GM23338 (cell line): ENCODE measurements at regions not wholly inside any gene's neighbourhood (a gene's known extent, or its start where the extent isn't known, plus 50 kb on each side); places are given as distances from the start of the nearest gene placed in this dataset.

Experiments
- ATAC-seq: fragments of 200-7000 bp; cut with Tn5 transposase; 3 replicates; pipeline ENCODE4 v1.9.1; 2020
- DNase-seq: peaks from one replicate; pipeline ENCODE4 v3.0.0-alpha.2; 2015; ENCODE audit warnings: low spot score
- H2AFZ ChIP-seq: fragments of 200-600 bp; sonication (generic); 2 replicates; pipeline ENCODE4 v1.8.0; 2016; ENCODE audit warnings: antibody characterized with exemption, mild to moderate bottlenecking, moderate library complexity
- H3F3A ChIP-seq: fragments of 200-600 bp; sonication (generic); replicated peaks from 2 replicates; pipeline ENCODE4 v1.8.0; 2017; ENCODE audit warnings: antibody characterized with exemption, mixed run types, low read depth
- H3K27ac ChIP-seq: fragments of 200-600 bp; sonication (generic); 2 replicates; pipeline ENCODE4 v1.6.1; 2016; ENCODE audit warnings: low read depth
- H3K27me3 ChIP-seq: fragments of 200-600 bp; sonication (generic); 2 replicates; pipeline ENCODE4 v1.8.0; 2016; ENCODE audit warnings: mild to moderate bottlenecking, mixed run types, moderate library complexity; ENCODE audit not compliant: insufficient read depth
- H3K36me3 ChIP-seq: fragments of 200-600 bp; sonication (generic); 2 replicates; pipeline ENCODE4 v1.8.0; 2016; ENCODE audit warnings: mild to moderate bottlenecking; ENCODE audit not compliant: insufficient read depth
- H3K4me1 ChIP-seq: fragments of 200-600 bp; sonication (generic); 2 replicates; pipeline ENCODE4 v1.8.0; 2016; ENCODE audit warnings: mild to moderate bottlenecking, moderate library complexity; ENCODE audit not compliant: insufficient read depth
- H3K4me2 ChIP-seq: fragments of 200-600 bp; sonication (generic); 2 replicates; pipeline ENCODE4 v1.7.1; 2017; ENCODE audit warnings: mixed run types
- H3K4me3 ChIP-seq: fragments of 200-600 bp; sonication (generic); 2 replicates; pipeline ENCODE4 v1.6.1; 2016; ENCODE audit warnings: mixed run types
- H3K79me2 ChIP-seq: fragments of 200-600 bp; sonication (generic); replicated peaks from 2 replicates; pipeline ENCODE4 v1.8.0; 2017; ENCODE audit warnings: mild to moderate bottlenecking; ENCODE audit not compliant: insufficient read depth
- H3K9me2 ChIP-seq: fragments of 200-600 bp; sonication (generic); 2 replicates; pipeline ENCODE4 v1.8.0; 2017; ENCODE audit not compliant: insufficient read depth
- H4K20me1 ChIP-seq: fragments of 200-600 bp; sonication (generic); replicated peaks from 2 replicates; pipeline ENCODE4 v1.8.0; 2017; ENCODE audit warnings: mild to moderate bottlenecking; ENCODE audit not compliant: insufficient read depth
- H3K27ac Mint-ChIP-seq: 2 replicates; pipeline ENCODE4 v1.8.0; 2020; ENCODE audit warnings: inconsistent platforms, mild to moderate bottlenecking, moderate library complexity, mixed read lengths
- H3K27me3 Mint-ChIP-seq: 3 replicates; pipeline ENCODE4 v1.8.0; 2022; ENCODE audit warnings: low read depth, mild to moderate bottlenecking, moderate library complexity, mixed read lengths, inconsistent platforms; ENCODE audit not compliant: insufficient read depth, poor library complexity
- H3K36me3 Mint-ChIP-seq: 3 replicates; pipeline ENCODE4 v1.8.0; 2021; ENCODE audit warnings: low read depth, mild to moderate bottlenecking, inconsistent platforms, moderate library complexity, mixed read lengths
- H3K4me1 Mint-ChIP-seq: 3 replicates; pipeline ENCODE4 v1.8.0; 2020; ENCODE audit warnings: mild to moderate bottlenecking, inconsistent platforms, mixed read lengths
- H3K4me3 Mint-ChIP-seq: 3 replicates; pipeline ENCODE4 v1.8.0; 2021; ENCODE audit warnings: moderate library complexity, mild to moderate bottlenecking, inconsistent platforms, mixed read lengths
- H3K9me3 Mint-ChIP-seq: 3 replicates; pipeline ENCODE4 v1.8.0; 2020; ENCODE audit warnings: moderate library complexity, mild to moderate bottlenecking, inconsistent platforms, mixed read lengths
- CREB1 ChIP-seq: fragments of 250-450 bp; sonication (Bioruptor Pico); IDR thresholded peaks from 2 replicates; pipeline ENCODE4 v1.5.0; 2020; ENCODE audit warnings: low read depth, mild to moderate bottlenecking, moderate library complexity
- EZH2 ChIP-seq: fragments of 200-600 bp; sonication (generic); IDR thresholded peaks from one replicate; pipeline ENCODE4 v1.8.0; 2017; ENCODE audit warnings: antibody characterized with exemption, mild to moderate bottlenecking, low read depth; ENCODE audit not compliant: unreplicated experiment
- EZH2phosphoT487 ChIP-seq: fragments of 200-600 bp; sonication (generic); IDR thresholded peaks from one replicate; pipeline ENCODE4 v1.8.1; 2018; ENCODE audit warnings: antibody characterized with exemption; ENCODE audit not compliant: unreplicated experiment
- JUNB ChIP-seq: IDR thresholded peaks from one replicate; pipeline ENCODE4 v1.6.1; 2016; ENCODE audit warnings: antibody characterized with exemption; ENCODE audit not compliant: unreplicated experiment
- NANOG ChIP-seq: IDR thresholded peaks from 2 replicates; pipeline ENCODE4 v1.6.1; 2016; ENCODE audit warnings: antibody characterized with exemption, borderline replicate concordance
- POLR2AphosphoS5 ChIP-seq: IDR thresholded peaks from 2 replicates; pipeline ENCODE4 v1.6.1; 2016; ENCODE audit warnings: antibody characterized with exemption, low read depth
- STAT1 ChIP-seq: IDR thresholded peaks from one replicate; pipeline ENCODE4 v1.6.1; 2016; ENCODE audit warnings: antibody characterized with exemption; ENCODE audit not compliant: unreplicated experiment
- ZNF114 ChIP-seq: fragments of 250-450 bp; sonication (Bioruptor Pico); IDR thresholded peaks from 2 replicates; pipeline ENCODE4 v1.5.0; 2020; ENCODE audit warnings: mild to moderate bottlenecking, moderate library complexity
- ZNF331 ChIP-seq: fragments of 250-450 bp; sonication (Bioruptor Pico); IDR thresholded peaks from 2 replicates; pipeline ENCODE4 v1.5.0; 2020; ENCODE audit warnings: low read depth, mild to moderate bottlenecking, moderate library complexity
- TF ChIP-seq, protein P1 (sequence below), 2 experiments: fragments of 200-600 bp in 1 of 2; sonication (generic) in 1 of 2; conservative IDR thresholded peaks; 2 replicates each; pipeline versions ENCODE4 v1.5.1 to v1.6.1; 2016 to 2017; ENCODE audit warnings: antibody characterized with exemption in 2 of 2, low read depth in 2 of 2, mild to moderate bottlenecking in 2 of 2, moderate library complexity in 1 of 2
- TF ChIP-seq, protein P2 (sequence below): IDR thresholded peaks from 2 replicates; pipeline ENCODE4 v1.6.1; 2016; ENCODE audit warnings: antibody characterized with exemption
- TF ChIP-seq, protein P3 (sequence below): fragments of 250-450 bp; sonication (Bioruptor Pico); IDR thresholded peaks from 2 replicates; pipeline ENCODE4 v1.5.0; 2020; ENCODE audit warnings: mild to moderate bottlenecking, moderate library complexity
- TF ChIP-seq, protein P4 (sequence below): IDR thresholded peaks from one replicate; pipeline ENCODE4 v1.6.1; 2018; ENCODE audit warnings: antibody characterized with exemption; ENCODE audit not compliant: unreplicated experiment

DNA sequence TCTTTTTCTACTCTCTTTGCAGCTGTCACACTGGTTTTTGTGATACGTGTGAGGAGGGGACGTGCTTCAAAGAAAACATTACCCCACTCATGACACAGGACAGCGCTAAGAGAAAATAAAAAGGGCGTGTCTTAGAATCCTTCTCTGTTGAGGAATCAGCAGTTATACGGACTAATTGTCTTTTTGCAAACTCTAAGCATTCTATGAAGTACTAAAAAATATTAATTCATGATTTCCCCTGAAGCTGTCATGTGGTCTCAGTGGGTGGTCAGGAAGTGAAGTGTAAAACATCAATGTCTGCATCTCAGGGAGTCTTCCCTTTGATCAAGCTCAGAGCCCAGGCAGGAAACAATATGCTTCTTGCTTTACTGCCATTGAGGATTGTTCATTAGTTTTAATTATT lies 117.5 kb upstream of the CRBN start:
- Histone ChIP-seq H3K36me3 (no peaks in the 10 kb centered on the region; the same call in 1 of the 2 replicates), H3K4me2 (no peak overlapping the region), H2AFZ (no peak overlapping the region), H3K4me1 (no peaks in the 10 kb centered on the region), H3K27me3 (no peaks in the 10 kb centered on the region), H3F3A (no peaks in the 10 kb centered on the region), H3K4me3 (no peak overlapping the region), H3K79me2 (no peaks in the 10 kb centered on the region), H3K27ac (no peak overlapping the region), H3K9me2 (no peaks in the 10 kb centered on the region), H4K20me1 (no peaks in the 10 kb centered on the region)
- peak; percentile 3 for DNase-seq
- peaks cover 98% of the 10 kb centered on the region for H3K9me3 Mint-ChIP-seq
- no peaks in the 10 kb centered on the region for H3K4me1 Mint-ChIP-seq
- peaks cover 42% of the 10 kb centered on the region for H3K36me3 Mint-ChIP-seq
- peaks cover 2% of the 10 kb centered on the region for H3K27me3 Mint-ChIP-seq
- H3K27ac Mint-ChIP-seq: no peak overlapping the region
- H3K4me3 Mint-ChIP-seq: no peak overlapping the region
- TF ChIP-seq, protein P1, sequence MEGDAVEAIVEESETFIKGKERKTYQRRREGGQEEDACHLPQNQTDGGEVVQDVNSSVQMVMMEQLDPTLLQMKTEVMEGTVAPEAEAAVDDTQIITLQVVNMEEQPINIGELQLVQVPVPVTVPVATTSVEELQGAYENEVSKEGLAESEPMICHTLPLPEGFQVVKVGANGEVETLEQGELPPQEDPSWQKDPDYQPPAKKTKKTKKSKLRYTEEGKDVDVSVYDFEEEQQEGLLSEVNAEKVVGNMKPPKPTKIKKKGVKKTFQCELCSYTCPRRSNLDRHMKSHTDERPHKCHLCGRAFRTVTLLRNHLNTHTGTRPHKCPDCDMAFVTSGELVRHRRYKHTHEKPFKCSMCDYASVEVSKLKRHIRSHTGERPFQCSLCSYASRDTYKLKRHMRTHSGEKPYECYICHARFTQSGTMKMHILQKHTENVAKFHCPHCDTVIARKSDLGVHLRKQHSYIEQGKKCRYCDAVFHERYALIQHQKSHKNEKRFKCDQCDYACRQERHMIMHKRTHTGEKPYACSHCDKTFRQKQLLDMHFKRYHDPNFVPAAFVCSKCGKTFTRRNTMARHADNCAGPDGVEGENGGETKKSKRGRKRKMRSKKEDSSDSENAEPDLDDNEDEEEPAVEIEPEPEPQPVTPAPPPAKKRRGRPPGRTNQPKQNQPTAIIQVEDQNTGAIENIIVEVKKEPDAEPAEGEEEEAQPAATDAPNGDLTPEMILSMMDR (conservative IDR thresholded peaks at IDR 0.05; ENCODE audit: low read depth in 2 of 2): no peak
- TF ChIP-seq ZNF331 (CRISPR knock-in tag) (no peak), STAT1 (no peak), CREB1 (CRISPR knock-in tag) (no peak), EZH2phosphoT487 (no peak), EZH2 (no peak), POLR2AphosphoS5 (no peak), ZNF114 (CRISPR knock-in tag) (no peak), NANOG (no peak), JUNB (no peak)
- TF ChIP-seq, protein P2, sequence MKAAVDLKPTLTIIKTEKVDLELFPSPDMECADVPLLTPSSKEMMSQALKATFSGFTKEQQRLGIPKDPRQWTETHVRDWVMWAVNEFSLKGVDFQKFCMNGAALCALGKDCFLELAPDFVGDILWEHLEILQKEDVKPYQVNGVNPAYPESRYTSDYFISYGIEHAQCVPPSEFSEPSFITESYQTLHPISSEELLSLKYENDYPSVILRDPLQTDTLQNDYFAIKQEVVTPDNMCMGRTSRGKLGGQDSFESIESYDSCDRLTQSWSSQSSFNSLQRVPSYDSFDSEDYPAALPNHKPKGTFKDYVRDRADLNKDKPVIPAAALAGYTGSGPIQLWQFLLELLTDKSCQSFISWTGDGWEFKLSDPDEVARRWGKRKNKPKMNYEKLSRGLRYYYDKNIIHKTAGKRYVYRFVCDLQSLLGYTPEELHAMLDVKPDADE: no peak
- TF ChIP-seq, protein P3, sequence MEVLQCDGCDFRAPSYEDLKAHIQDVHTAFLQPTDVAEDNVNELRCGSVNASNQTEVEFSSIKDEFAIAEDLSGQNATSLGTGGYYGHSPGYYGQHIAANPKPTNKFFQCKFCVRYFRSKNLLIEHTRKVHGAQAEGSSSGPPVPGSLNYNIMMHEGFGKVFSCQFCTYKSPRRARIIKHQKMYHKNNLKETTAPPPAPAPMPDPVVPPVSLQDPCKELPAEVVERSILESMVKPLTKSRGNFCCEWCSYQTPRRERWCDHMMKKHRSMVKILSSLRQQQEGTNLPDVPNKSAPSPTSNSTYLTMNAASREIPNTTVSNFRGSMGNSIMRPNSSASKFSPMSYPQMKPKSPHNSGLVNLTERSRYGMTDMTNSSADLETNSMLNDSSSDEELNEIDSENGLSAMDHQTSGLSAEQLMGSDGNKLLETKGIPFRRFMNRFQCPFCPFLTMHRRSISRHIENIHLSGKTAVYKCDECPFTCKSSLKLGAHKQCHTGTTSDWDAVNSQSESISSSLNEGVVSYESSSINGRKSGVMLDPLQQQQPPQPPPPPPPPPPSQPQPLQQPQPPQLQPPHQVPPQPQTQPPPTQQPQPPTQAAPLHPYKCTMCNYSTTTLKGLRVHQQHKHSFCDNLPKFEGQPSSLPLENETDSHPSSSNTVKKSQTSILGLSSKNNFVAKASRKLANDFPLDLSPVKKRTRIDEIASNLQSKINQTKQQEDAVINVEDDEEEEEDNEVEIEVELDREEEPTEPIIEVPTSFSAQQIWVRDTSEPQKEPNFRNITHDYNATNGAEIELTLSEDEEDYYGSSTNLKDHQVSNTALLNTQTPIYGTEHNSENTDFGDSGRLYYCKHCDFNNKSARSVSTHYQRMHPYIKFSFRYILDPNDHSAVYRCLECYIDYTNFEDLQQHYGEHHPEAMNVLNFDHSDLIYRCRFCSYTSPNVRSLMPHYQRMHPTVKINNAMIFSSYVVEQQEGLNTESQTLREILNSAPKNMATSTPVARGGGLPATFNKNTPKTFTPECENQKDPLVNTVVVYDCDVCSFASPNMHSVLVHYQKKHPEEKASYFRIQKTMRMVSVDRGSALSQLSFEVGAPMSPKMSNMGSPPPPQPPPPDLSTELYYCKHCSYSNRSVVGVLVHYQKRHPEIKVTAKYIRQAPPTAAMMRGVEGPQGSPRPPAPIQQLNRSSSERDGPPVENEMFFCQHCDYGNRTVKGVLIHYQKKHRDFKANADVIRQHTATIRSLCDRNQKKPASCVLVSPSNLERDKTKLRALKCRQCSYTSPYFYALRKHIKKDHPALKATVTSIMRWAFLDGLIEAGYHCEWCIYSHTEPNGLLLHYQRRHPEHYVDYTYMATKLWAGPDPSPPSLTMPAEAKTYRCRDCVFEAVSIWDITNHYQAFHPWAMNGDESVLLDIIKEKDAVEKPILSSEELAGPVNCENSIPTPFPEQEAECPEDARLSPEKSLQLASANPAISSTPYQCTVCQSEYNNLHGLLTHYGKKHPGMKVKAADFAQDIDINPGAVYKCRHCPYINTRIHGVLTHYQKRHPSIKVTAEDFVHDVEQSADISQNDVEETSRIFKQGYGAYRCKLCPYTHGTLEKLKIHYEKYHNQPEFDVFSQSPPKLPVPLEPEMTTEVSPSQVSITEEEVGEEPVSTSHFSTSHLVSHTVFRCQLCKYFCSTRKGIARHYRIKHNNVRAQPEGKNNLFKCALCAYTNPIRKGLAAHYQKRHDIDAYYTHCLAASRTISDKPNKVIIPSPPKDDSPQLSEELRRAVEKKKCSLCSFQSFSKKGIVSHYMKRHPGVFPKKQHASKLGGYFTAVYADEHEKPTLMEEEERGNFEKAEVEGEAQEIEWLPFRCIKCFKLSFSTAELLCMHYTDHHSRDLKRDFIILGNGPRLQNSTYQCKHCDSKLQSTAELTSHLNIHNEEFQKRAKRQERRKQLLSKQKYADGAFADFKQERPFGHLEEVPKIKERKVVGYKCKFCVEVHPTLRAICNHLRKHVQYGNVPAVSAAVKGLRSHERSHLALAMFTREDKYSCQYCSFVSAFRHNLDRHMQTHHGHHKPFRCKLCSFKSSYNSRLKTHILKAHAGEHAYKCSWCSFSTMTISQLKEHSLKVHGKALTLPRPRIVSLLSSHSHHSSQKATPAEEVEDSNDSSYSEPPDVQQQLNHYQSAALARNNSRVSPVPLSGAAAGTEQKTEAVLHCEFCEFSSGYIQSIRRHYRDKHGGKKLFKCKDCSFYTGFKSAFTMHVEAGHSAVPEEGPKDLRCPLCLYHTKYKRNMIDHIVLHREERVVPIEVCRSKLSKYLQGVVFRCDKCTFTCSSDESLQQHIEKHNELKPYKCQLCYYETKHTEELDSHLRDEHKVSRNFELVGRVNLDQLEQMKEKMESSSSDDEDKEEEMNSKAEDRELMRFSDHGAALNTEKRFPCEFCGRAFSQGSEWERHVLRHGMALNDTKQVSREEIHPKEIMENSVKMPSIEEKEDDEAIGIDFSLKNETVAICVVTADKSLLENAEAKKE: no peak
- TF ChIP-seq, protein P4, sequence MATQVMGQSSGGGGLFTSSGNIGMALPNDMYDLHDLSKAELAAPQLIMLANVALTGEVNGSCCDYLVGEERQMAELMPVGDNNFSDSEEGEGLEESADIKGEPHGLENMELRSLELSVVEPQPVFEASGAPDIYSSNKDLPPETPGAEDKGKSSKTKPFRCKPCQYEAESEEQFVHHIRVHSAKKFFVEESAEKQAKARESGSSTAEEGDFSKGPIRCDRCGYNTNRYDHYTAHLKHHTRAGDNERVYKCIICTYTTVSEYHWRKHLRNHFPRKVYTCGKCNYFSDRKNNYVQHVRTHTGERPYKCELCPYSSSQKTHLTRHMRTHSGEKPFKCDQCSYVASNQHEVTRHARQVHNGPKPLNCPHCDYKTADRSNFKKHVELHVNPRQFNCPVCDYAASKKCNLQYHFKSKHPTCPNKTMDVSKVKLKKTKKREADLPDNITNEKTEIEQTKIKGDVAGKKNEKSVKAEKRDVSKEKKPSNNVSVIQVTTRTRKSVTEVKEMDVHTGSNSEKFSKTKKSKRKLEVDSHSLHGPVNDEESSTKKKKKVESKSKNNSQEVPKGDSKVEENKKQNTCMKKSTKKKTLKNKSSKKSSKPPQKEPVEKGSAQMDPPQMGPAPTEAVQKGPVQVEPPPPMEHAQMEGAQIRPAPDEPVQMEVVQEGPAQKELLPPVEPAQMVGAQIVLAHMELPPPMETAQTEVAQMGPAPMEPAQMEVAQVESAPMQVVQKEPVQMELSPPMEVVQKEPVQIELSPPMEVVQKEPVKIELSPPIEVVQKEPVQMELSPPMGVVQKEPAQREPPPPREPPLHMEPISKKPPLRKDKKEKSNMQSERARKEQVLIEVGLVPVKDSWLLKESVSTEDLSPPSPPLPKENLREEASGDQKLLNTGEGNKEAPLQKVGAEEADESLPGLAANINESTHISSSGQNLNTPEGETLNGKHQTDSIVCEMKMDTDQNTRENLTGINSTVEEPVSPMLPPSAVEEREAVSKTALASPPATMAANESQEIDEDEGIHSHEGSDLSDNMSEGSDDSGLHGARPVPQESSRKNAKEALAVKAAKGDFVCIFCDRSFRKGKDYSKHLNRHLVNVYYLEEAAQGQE: no peak
- ATAC-seq: no peak
